KMS-11 (cell line): ENCODE measurements at regions not wholly inside any gene's neighbourhood (a gene's known extent, or its start where the extent isn't known, plus 50 kb on each side); places are given as distances from the start of the nearest gene placed in this dataset.

Experiments used
- H2AFZ ChIP-seq: fragments of 200-600 bp; sonication (generic); 2 replicates; pipeline ENCODE4 v1.6.1; 2016; ENCODE audit warnings: antibody characterized with exemption, mixed run types, low read depth
- H3K27ac ChIP-seq: fragments of 200-600 bp; sonication (generic); 2 replicates; pipeline ENCODE4 v1.6.1; 2016; ENCODE audit warnings: mild to moderate bottlenecking, mixed run types
- H3K27me3 ChIP-seq: fragments of 200-600 bp; sonication (generic); 2 replicates; pipeline ENCODE4 v1.6.1; 2017; ENCODE audit warnings: mild to moderate bottlenecking, low read depth, mixed run types, moderate library complexity; ENCODE audit not compliant: insufficient read depth
- H3K36me3 ChIP-seq: fragments of 200-600 bp; sonication (generic); 2 replicates; pipeline ENCODE4 v1.6.1; 2017; ENCODE audit warnings: mild to moderate bottlenecking, mixed run types; ENCODE audit not compliant: insufficient read depth
- H3K4me1 ChIP-seq: fragments of 200-600 bp; sonication (generic); 2 replicates; pipeline ENCODE4 v1.6.1; 2016; ENCODE audit warnings: mild to moderate bottlenecking, low read depth, mixed run types; ENCODE audit not compliant: poor library complexity, severe bottlenecking
- H3K4me2 ChIP-seq: fragments of 200-600 bp; sonication (generic); 2 replicates; pipeline ENCODE4 v1.7.0; 2016; ENCODE audit warnings: mild to moderate bottlenecking, mixed run types
- H3K4me3 ChIP-seq: fragments of 200-600 bp; sonication (generic); IDR thresholded peaks from 2 replicates; pipeline ENCODE4 v1.6.1; 2017; ENCODE audit warnings: low read depth, low read length, mixed read lengths; ENCODE audit not compliant: insufficient read depth
- H3K79me2 ChIP-seq: fragments of 200-600 bp; sonication (generic); 2 replicates; pipeline ENCODE4 v1.6.1; 2016; ENCODE audit warnings: low read depth, mixed run types; ENCODE audit not compliant: insufficient read depth
- H3K9ac ChIP-seq: fragments of 200-600 bp; sonication (generic); 2 replicates; pipeline ENCODE4 v1.6.1; 2016; ENCODE audit warnings: mild to moderate bottlenecking, mixed run types
- H4K20me1 ChIP-seq: fragments of 200-600 bp; sonication (generic); 2 replicates; pipeline ENCODE4 v1.6.1; 2016; ENCODE audit warnings: mild to moderate bottlenecking, mixed run types; ENCODE audit not compliant: insufficient read depth
- CTCF ChIP-seq: fragments of 200-600 bp; sonication (generic); conservative IDR thresholded peaks from 2 replicates; pipeline ENCODE4 v1.6.1; 2017; ENCODE audit warnings: low read depth, mild to moderate bottlenecking, antibody characterized with exemption, low read length, moderate library complexity, mixed read lengths

- no peaks in the 10 kb centered on the region for H3K79me2 ChIP-seq
- H3K27me3 ChIP-seq = no peaks in the 10 kb centered on the region
- H4K20me1 ChIP-seq = no peaks in the 10 kb centered on the region
- H3K4me1 ChIP-seq = peaks cover 37% of the 10 kb centered on the region
- H3K36me3 ChIP-seq = no peaks in the 10 kb centered on the region
- H3K9ac ChIP-seq = no peak overlapping the region
- no peak overlapping the region for H3K27ac ChIP-seq
- no peak overlapping the region for H3K4me2 ChIP-seq
- no peak for TF ChIP-seq CTCF
- H2AFZ ChIP-seq = no peak overlapping the region
- H3K4me3 ChIP-seq = no peak overlapping the region
These were observed 382.7 kb upstream of the MEF2C start for GRCh38 chr5:89265511-89266179.

GRCh38 chr5:89263846-89264245 lies 380.9 kb upstream of the MEF2C start:
- no peaks in the 10 kb centered on the region for H3K27me3 ChIP-seq
- H3K4me2 ChIP-seq = no peak overlapping the region
- H3K4me3 ChIP-seq = no peak overlapping the region
- H3K4me1 ChIP-seq = peaks cover 19% of the 10 kb centered on the region
- H3K9ac ChIP-seq = no peak overlapping the region
- H4K20me1 ChIP-seq = no peaks in the 10 kb centered on the region
- H3K27ac ChIP-seq = no peak overlapping the region
- H3K79me2 ChIP-seq = no peaks in the 10 kb centered on the region
- H3K36me3 ChIP-seq = no peaks in the 10 kb centered on the region
- no peak overlapping the region for H2AFZ ChIP-seq
- no peak for TF ChIP-seq CTCF

GRCh38 chr5:89262030-89262429 lies 379.0 kb upstream of the MEF2C start:
- H3K79me2 ChIP-seq = no peaks in the 10 kb centered on the region
- no peak for TF ChIP-seq CTCF
- H3K36me3 ChIP-seq = no peaks in the 10 kb centered on the region
- no peak overlapping the region for H3K9ac ChIP-seq
- H3K4me1 ChIP-seq = peaks cover 8% of the 10 kb centered on the region
- no peak overlapping the region for H2AFZ ChIP-seq
- H3K27ac ChIP-seq = no peak overlapping the region
- H3K27me3 ChIP-seq = no peaks in the 10 kb centered on the region
- H3K4me3 ChIP-seq = no peak overlapping the region
- H4K20me1 ChIP-seq = no peaks in the 10 kb centered on the region
- no peak overlapping the region for H3K4me2 ChIP-seq

- H2AFZ ChIP-seq = no peak overlapping the region
- no peaks in the 10 kb centered on the region for H3K36me3 ChIP-seq
- H3K4me3 ChIP-seq = no peak overlapping the region
- no peak overlapping the region for H3K9ac ChIP-seq
- no peak overlapping the region for H3K27ac ChIP-seq
- H3K27me3 ChIP-seq = no peaks in the 10 kb centered on the region
- TF ChIP-seq CTCF = no peak
- H3K4me2 ChIP-seq = no peak overlapping the region
- H4K20me1 ChIP-seq = no peaks in the 10 kb centered on the region
- H3K4me1 ChIP-seq = peaks cover 8% of the 10 kb centered on the region
- no peaks in the 10 kb centered on the region for H3K79me2 ChIP-seq
These were observed 377.3 kb upstream of the MEF2C start for GRCh38 chr5:89260254-89260653.
